Activated CD4-positive, alpha-beta T cell treated with anti-CD3 and anti-CD28 coated beads for 48 hours (primary cell): ENCODE measurements at regions not wholly inside any gene's neighbourhood (a gene's known extent, or its start where the extent isn't known, plus 50 kb on each side); places are given as distances from the start of the nearest gene placed in this dataset.
"Not testable (repeated sequence)": the region's sequence is repeated elsewhere in the genome, so short reads cannot be mapped to it uniquely, and the experiment has no call there.

Experiments used
- DNase-seq: peaks from one replicate; pipeline ENCODE4 v3.0.0-alpha.2; 2020

DNA sequence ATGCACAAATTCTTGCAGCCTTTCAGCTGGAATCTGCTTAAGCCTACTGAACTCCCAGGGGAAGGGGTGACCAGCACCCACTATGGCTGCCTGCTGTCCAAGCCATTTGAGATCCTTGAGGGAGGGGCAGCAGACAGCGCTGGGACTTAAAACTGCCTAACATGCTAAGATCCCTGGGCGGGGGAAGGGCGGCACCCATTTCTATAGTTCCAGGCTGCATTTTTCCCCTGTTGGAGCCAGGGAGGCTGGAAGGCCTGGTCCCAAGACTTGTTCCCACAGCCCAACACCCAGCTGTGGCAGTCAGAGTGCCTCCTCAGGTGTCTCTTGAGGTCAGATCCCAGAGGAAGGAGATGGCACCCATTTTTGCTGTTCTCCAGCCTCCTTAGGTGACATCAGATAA lies 1061.3 kb upstream of the COX7C start:
- no peak for DNase-seq

DNA sequence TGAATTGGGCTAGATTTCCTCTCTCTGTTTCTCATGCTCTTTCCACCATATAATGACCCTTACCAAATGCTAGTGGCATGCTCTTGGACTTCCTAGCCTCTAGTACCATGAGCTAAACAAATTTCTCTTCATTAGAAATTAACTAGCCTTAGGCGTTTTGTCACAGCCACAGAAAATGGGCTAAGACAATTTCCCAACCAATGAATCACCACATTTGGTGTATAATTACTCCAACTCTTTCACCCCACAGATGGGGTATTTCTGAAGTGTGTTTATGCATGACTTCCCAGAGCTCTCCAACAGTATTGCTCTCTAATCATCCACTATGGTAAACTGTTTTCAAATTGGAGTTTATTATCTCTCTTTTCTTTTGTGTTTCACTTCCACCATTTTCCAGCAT lies 1041.1 kb upstream of the COX7C start:
- no peak for DNase-seq

DNA sequence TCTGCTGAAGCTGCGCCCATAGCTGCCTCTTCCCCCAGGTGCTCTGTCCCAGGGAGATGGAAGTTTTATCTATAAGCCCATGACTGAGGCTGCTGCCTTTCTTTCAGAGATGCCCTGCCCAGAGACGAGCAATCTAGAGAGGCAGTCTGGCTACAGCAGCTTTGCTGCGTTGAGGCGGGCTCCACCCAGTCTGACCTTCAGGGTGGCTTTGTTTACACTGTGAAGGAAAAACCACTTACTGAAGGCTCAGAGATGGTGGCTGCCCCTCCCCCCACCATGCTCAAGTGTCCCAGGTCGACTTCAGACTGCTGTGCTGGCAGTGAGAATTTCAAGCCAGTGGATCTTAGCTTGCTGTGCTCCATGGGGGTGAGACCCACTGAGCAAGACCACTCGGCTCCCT lies 1029.9 kb upstream of the COX7C start:
- not testable (repeated sequence) for DNase-seq

DNA sequence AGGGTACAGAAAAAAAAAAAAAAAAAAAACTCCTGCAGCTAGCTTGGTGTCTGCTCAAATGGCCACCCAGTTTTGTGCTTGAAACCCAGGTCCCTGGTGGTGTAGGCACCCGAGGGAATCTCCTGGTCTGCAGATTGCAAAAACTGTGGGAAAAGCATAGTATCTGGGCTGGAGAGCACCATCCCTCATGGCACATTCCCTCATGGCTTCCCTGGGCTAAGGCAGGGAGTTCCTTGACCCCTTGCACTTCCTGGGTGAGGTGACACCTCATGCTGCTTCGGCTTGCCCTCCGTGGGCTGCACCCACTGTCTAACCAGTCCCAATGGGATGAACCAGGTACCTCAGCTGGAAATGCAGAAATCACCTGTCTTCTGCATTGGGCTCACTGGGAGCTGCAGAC lies 1029.5 kb upstream of the COX7C start:
- not testable (repeated sequence) for DNase-seq

DNA sequence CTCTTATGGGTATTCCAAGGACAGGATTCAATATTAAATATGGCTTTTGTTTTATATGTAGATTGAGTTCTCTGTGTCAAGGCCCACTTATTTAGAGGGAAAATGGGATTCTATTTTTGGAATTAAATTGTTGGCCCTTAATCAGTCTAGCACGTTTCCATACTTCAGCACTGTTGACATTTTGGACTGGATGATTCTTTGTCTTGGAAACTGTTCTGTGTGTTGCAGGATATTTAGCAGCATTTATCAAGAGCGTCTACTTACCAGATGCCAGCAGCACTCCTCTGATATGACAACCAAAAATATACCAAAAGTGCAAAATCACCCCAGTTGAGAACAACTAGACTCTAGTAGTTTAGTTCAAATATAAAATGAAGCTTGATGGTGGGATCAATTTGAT lies 1027.0 kb upstream of the COX7C start:
- no peak for DNase-seq

DNA sequence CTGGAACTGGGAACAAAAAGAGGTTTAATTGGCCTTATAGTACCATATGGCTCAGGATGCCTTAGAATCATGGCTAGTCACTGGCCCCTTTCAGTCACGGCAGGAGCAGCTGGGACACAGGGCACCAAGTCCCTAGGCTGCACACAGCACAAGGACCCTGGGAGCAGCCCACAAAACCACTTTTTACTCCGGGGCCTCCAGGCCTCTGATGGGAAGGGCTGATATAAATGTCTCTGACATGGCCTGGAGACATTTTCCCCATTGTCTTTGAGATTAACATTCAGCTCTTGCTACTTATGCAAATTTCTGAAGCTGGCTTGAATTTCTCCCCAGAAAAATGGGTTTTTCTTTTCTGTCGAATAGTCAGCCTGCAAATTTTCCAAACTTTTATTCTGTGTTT lies 1026.4 kb upstream of the COX7C start:
- DNase-seq, result no peak

DNA sequence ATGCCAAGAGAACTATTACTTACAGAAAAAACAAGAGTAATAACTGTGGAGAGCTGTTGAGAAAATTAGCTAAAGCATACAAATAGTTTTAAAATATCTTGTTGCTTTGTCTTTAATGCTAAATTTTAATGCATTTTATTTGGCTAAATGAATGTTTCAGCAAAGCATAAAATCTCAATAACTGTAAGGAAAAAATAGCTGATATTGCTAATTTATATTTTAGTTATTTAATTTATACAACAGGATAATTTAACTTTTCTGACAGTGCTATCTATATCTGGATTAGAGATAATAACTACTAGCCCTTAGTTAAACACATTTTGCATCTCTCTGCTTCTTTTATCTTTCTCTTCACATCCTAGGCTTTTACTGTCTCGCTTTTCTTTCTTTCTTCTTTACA lies 1014.9 kb upstream of the COX7C start:
- no peak for DNase-seq

DNA sequence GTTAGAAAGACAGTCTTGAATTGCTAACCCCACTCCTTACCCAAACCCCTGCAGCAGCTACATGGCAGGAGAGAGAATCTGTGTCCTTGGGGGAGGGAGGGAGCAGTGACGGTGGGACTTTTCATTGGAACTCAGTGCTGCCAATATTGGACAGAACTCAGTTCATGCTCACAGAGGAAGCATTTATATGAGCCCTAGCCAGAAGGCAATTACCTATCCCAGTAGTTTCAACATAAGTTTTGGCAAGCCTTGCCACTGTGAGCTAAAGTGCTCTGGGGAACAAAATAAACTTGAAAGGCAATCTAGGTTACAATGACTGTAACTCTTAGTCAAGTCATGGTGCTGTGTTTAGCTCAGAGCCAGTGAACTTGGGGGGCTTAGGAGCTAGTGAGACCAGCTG lies 1013.4 kb upstream of the COX7C start:
- DNase-seq, result no peak

DNA sequence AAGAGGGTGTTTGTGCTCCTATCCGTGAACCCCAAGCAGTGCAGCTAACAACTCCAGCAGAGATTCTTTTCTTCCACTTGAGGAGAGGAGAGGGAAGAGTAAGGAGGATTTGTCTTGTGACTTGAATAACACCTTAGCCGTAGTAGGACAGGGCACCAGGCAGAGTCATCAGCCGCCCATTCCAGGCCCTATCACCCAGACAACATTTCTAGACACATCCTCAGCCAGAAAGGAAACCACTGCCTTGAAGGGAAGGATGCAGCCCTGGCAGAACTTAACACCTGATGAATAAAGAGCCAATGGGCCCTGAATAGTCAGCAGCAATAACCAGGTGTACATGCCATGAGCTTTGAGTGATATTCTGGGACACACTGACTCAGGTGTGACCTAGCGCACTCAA lies 1013.0 kb upstream of the COX7C start:
- DNase-seq, result no peak

DNA sequence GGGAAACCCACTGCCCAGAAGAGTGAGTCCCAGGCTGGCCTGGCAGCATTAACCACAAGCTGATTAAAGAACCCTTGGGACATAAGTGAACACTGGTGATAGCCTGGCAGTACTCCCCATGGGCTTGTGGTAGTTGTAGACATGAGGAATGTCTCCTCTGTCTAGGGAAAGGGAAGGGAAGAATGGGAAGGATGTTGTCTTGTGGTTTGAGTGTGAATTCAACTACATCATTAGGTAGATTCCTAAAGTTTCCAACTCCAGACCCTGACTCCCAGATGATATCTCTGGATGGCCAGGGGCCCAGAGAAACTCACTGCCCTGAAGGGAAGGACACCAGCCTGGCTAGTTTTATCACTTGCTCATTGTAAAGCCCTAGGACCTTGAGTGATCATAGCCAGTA lies 1012.4 kb upstream of the COX7C start:
- no peak for DNase-seq

DNA sequence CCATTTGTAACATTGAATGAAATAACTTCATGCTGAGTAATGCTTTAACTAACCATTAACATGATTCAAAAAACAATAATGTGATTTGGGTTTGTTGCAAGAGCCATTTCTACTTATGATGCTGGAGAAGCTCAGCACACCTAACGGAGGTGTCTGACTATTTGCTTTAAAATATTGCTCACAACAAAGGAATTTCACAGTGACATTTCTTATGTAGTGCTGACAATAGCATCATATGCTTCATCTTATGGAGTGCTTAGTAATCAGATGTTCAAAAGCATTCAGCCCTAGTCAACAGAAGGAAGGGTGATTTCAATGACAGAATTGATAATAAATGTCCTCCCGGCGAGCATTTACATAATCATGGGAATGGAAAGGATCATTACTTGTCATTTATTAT lies 1003.3 kb upstream of the COX7C start:
- DNase-seq, result no peak

DNA sequence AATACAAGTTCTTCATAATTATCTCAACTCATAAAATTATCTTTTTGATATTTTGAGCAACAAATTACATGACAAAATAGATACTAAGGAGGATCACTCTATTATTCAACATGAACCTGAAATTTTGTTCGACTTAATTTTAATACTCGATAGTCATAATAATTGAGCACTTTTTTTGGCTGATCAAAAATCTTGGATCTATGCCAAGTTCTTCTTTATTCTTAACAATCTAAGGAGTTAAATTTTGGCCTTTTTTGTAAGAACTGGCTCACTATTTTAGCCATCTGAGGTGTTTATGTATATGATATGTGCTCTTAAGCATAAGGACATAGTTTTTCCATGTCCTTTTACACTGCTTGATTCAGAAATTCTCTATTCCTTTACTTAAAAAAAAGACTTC lies 996.1 kb upstream of the COX7C start:
- no peak for DNase-seq

DNA sequence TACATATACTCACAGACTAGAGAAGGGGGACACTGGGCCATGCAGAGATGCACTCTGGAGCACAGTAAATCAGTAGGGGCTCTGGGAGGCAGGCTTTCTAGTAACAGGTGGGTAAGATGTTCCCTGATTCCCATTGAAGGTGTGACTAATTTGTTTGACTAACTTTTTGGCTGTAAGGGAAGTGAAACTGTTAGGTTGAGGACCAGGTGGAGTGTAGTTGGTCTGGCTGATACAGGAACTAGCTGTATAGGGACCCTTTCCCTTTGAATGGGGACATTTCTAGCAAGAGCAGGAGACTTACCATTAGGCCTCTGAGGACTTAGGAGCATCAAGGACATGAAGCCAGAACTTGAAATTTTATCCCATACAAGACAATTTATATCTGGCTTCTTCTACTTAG lies 989.6 kb upstream of the COX7C start:
- DNase-seq, result no peak

DNA sequence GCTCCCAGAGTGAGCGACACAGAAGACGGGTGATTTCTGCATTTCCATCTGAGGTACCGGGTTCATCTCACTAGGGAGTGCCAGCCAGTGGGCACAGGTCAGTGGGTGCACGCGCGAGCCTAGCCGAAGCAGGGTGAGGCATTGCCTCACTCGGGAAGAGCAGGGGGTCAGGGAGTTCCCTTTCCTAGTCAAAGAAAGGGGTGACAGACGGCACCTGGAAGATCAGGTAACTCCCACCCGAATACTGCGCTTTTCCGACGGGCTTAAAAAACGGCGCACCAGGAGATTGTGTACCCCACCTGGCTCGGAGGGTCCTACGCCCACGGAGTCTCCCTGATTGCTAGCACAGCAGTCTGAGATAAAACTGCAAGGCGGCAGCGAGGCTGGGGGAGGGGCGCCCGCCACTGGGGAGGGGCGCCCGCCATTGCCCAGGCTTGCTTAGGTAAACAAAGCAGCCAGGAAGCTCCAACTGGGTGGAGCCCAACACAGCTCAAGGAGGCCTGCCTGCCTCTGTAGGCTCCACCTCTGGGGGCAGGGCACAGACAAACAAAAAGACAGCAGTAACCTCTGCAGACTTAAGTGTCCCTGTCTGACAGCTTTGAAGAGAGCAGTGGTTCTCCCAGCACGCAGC lies 979.1 kb upstream of the COX7C start:
- DNase-seq, result not testable (repeated sequence)

DNA sequence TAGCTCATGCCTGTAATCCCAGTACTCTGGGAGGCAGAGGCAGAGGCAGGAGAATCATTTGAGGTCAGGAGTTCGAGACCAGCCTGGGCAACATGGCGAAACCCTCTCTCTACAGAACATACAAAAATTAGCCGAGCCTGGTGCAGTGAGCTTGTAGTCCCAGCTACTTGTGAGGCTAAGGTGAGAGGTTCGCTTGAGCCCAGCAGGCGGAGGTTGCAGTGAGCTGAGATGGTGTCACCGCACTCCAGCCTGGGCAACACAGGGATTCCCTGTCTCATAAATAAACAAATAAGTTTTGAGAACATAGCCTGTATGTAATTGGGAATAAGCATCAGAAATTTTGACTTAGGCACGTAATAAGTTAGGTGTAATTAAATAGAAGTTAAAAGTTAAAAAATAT lies 971.7 kb upstream of the COX7C start:
- DNase-seq, result no peak

DNA sequence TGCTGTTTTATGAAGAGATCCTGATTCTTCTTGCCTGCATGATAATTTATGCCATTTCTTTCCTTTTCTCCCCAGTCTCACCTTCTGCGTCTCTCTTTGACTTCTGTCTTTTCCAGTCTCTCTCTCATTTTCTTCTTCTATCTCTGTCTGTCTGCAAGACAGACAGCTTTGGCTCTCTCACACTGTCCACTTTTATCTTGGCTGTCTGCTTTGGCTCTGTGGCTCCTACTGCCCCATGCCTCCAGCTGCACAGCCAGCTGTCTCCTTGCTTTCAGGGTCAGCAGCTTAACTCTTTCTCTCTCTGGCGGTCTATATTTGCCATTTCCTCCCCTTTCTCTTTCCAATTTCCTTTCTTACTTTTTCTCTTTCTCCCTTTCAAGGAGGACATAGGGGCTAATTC lies 971.1 kb upstream of the COX7C start:
- no peak for DNase-seq

DNA sequence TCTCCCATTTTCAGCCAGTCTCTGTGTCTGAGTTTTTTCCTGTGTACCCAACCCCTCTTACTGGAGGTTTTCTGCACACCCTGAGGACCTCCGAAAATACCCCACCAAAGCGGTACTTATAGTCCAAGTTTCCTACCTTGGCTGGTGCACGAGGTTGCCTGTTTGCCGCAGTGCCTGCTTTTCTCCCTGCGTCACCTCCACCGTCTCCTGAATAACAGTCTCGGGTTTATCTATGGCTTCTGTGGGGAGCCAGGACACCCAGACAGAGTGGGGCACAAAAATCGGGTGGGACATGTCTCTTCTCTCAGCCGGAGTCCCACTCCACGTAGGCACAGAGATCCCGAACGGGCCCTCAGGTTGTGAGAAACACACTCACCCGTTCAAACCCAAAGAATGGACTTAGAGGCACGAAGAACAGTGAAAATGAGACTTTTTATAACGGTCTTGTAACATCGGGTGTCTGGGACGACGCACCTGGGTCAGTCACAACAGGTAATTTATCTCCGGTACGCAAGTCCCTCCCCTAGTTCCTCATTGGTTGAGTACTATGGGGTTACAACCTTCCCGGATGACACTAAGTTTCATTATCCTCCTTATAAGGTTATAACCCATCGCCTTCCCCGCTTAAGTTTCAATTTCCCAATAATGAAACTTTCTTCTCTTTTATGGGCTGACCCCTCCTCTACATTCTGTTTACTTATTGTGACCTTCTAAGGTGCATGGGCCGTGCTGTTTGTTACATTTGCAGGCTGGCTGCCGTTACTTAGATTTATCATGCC lies 970.2 kb upstream of the COX7C start:
- no peak for DNase-seq

DNA sequence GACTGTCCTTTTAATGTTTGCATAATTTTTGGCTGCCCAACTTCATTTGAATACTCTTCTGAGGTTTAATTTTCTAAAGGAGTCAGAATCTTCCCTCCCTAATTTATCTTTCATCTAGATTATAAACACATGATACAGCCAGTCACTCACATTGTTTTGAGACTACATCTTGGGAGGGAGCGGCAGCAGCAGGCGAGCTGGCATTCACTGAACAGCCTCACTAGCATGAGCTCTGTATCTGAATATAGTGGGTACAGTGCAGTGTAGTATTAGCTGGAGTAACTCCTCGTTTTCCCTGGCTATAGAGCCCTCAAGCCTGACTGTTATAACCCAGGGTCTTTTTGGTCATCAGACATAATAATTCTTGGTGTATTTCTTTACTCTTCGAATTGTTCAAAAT lies 969.2 kb upstream of the COX7C start:
- DNase-seq, result no peak

DNA sequence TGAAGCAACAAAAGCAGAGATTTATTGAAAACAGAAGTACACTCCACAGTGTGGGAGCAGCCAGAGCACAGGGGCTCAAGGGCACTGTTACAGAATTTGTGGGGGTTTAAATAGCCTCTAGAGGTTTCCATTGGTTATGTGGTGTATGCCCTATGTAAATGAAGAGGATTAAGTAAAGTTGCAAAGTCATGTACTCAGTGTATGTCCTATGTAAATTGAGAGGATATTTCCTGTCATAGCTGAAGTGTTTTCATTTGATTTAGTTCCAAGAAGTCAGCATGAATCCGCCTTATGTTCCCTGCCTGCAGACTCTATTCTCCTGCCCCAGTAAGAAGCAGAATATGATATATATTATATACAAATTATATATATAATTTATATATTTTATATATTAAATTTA lies 966.0 kb upstream of the COX7C start:
- DNase-seq, result no peak

DNA sequence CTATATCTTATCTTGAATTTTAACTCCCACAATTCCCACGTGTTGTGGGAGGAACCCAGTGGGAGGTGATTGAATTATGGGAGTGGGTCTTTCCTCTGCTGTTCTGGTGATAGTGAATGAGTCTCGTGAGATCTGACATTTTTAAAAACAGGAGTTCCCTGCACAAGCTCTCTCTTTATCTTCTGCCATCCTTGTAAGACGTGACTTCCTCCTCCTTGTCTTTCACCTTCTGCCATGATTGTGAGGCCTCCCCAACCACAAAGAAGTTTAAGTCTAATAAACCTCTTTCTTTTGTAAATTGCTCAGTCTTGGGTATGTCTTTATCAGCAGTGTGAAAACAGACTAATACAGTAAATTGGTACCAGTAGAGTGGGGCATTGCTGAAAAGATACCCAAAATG lies 963.6 kb upstream of the COX7C start:
- DNase-seq, result not testable (repeated sequence)

DNA sequence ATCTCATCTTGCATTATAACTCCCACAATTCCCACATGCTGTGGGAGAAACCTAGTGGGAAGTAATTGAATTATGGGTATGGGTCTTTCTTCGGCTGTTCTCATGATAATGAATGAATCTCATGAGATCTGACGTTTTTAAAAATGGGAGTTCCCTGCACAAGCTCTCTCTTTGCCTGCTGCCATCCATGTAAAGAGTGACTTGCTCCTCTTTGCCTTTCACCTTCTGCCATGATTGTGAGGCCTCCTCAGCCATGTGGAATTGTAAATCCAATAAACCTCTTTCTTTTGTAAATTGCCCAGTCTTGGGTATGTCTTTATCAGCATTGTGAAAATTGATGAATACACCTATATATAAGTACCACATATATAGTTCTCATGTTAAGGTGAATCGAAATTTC lies 961.7 kb upstream of the COX7C start:
- no peak for DNase-seq

DNA sequence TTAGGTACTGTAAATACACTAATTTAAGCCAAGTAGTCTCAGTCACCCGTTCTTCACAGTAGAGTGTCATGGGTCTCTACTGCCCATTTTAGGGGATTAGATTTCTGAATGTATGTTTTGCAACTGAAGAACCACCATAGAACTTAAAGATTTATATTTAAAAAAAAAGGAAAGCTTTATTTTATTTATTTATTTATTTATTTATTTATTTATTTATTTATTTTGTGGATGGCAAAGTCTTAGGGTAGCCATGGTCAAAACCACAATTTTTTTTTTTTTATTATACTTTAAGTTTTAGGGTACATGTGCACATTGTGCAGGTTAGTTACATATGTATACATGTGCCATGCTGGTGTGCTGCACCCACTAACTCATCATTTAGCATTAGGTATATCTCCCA lies 960.4 kb upstream of the COX7C start:
- not testable (repeated sequence) for DNase-seq

DNA sequence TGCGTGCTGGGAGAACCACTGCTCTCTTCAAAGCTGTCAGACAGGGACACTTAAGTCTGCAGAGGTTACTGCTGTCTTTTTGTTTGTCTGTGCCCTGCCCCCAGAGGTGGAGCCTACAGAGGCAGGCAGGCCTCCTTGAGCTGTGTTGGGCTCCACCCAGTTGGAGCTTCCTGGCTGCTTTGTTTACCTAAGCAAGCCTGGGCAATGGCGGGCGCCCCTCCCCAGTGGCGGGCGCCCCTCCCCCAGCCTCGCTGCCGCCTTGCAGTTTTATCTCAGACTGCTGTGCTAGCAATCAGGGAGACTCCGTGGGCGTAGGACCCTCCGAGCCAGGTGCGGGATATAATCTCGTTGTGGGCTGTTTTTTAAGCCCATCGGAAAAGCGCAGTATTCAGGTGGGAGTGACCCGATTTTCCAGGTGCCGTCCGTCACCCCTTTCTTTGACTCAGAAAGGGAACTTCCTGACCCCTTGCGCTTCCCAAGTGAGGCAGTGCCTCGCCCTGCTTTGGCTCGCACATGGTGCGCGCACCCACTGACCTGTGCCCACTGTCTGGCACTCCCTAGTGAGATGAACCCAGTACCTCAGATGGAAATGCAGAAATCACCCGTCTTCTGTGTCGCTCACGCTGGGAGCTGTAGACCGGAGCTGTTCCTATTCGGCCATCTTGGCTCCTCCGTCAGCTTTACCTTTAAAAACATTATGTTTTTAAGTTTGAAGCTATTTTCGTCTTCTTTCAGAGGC lies 954.6 kb upstream of the COX7C start:
- not testable (repeated sequence) for DNase-seq

DNA sequence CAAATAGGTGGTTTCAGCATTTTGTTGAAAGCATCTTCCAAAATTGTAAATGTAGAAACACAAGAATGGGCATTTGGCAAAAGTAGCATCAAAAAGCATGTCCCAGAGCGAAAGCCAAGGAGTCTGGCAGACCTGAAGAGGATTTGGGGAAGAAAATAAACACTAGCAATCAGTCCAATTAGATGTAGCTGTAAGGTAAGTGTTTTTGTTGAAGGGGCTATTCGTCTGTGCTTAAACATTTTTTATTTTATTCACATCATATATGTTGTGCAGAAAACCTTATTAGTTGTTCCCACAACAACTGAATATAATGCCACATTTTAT lies 954.1 kb upstream of the COX7C start:
- no peak for DNase-seq
